HEK293 (cell line): ENCODE measurements at regions not wholly inside any gene's neighbourhood (a gene's known extent, or its start where the extent isn't known, plus 50 kb on each side); places are given as distances from the start of the nearest gene placed in this dataset.

Experiments
- CTCF ChIA-PET: fragments of 350-600 bp; formaldehyde crosslinking; extraction: SDS; loops from one replicate; lab custom pipeline; 2021; ENCODE audit warnings: antibody characterized with exemption; lab: Yijun Ruan, JAX
- POLR2A ChIA-PET: fragments of 300-600 bp; formaldehyde crosslinking; extraction: SDS; loops from one replicate; lab custom pipeline; 2020; ENCODE audit warnings: antibody characterized with exemption, inconsistent platforms; lab: Yijun Ruan, JAX
- H3K27ac ChIP-seq: fragments of 200-500 bp; sonication (Bioruptor generic); 2 replicates; pipeline ENCODE4 v1.5.1; 2014; ENCODE audit warnings: low read depth, low read length, control low read depth, inconsistent platforms; ENCODE audit errors: extremely low read depth
- H3K36me3 ChIP-seq, 2 experiments: fragments of 200-500 bp in 1 of 2; sonication (Bioruptor generic) in 1 of 2; 1 replicate in 1 of 2; 2 replicates in 1 of 2; pipeline ENCODE4 v1.5.1; 2014 to 2017; ENCODE audit warnings: inconsistent platforms in 2 of 2, low read length in 2 of 2; ENCODE audit not compliant: control insufficient read depth in 2 of 2, insufficient read depth in 1 of 2
- H3K4me1 ChIP-seq: fragments of 200-500 bp; sonication (Bioruptor generic); 2 replicates; pipeline ENCODE4 v1.5.1; 2014; ENCODE audit warnings: mild to moderate bottlenecking, low read length, inconsistent platforms; ENCODE audit not compliant: control insufficient read depth, insufficient read depth
- H3K4me3 ChIP-seq: 2 replicates; pipeline ENCODE4 v1.5.1; 2011; ENCODE audit warnings: low read depth, mild to moderate bottlenecking, control low read depth, low read length, moderate library complexity
- H3K9me3 ChIP-seq: fragments of 200-500 bp; sonication (Bioruptor generic); 2 replicates; pipeline ENCODE4 v1.5.1; 2014; ENCODE audit warnings: low read depth, low read length, inconsistent platforms; ENCODE audit not compliant: control insufficient read depth, insufficient read depth
- KLF7 ChIP-seq: fragments of 450-650 bp; formaldehyde crosslinking; IDR thresholded peaks from 2 replicates; pipeline ENCODE4 v1.5.1; 2016; ENCODE audit warnings: missing biosample characterization, missing genetic modification characterization, borderline replicate concordance
- OVOL3 ChIP-seq: fragments of 450-650 bp; formaldehyde crosslinking; IDR thresholded peaks from 2 replicates; pipeline ENCODE4 v1.5.1; 2016; ENCODE audit warnings: missing biosample characterization, missing genetic modification characterization
- ZBTB21 ChIP-seq: fragments of 450-650 bp; formaldehyde crosslinking; IDR thresholded peaks from 2 replicates; pipeline ENCODE4 v1.5.1; 2017; ENCODE audit warnings: missing biosample characterization, missing genetic modification characterization
- ZBTB26 ChIP-seq: fragments of 450-650 bp; formaldehyde crosslinking; optimal IDR thresholded peaks from 2 replicates; pipeline ENCODE3; 2016; ENCODE audit warnings: missing biosample characterization, mild to moderate bottlenecking, missing genetic modification characterization
- ZBTB44 ChIP-seq: fragments of 450-650 bp; IDR thresholded peaks from 2 replicates; pipeline ENCODE4 v1.5.1; 2018; ENCODE audit warnings: missing biosample characterization, mild to moderate bottlenecking, missing genetic modification characterization
- ZFP41 ChIP-seq: fragments of 450-650 bp; formaldehyde crosslinking; IDR thresholded peaks from 2 replicates; pipeline ENCODE4 v1.5.1; 2016; ENCODE audit warnings: missing biosample characterization, missing genetic modification characterization, borderline replicate concordance
- ZFP69B ChIP-seq: fragments of 450-650 bp; formaldehyde crosslinking; IDR thresholded peaks from 2 replicates; pipeline ENCODE4 v1.5.1; 2016; ENCODE audit warnings: missing biosample characterization, missing genetic modification characterization
- ZNF138 ChIP-seq: fragments of 450-650 bp; formaldehyde crosslinking; IDR thresholded peaks from 2 replicates; pipeline ENCODE4 v1.5.1; 2016; ENCODE audit warnings: missing biosample characterization, missing genetic modification characterization, borderline replicate concordance
- ZNF169 ChIP-seq: fragments of 450-650 bp; formaldehyde crosslinking; IDR thresholded peaks from 2 replicates; pipeline ENCODE4 v1.5.1; 2016; ENCODE audit warnings: missing biosample characterization, missing genetic modification characterization
- ZNF274 ChIP-seq, 2 experiments: fragments of 200-500 bp in 1 of 2; fragments of 450-650 bp in 1 of 2; sonication (Bioruptor generic) in 1 of 2; formaldehyde crosslinking in 1 of 2; IDR thresholded peaks; 2 replicates each; pipeline versions ENCODE4 v1.5.1 to v1.6.1; 2014 to 2016; ENCODE audit warnings: borderline replicate concordance in 1 of 2, inconsistent platforms in 1 of 2, low read length in 1 of 2, missing biosample characterization in 1 of 2, missing genetic modification characterization in 1 of 2
- ZNF530 ChIP-seq: fragments of 450-650 bp; formaldehyde crosslinking; IDR thresholded peaks from 2 replicates; pipeline ENCODE4 v1.5.1; 2016; ENCODE audit warnings: low read depth, missing biosample characterization, missing genetic modification characterization
- ZNF571 ChIP-seq: fragments of 450-650 bp; formaldehyde crosslinking; IDR thresholded peaks from 2 replicates; pipeline ENCODE4 v1.5.0; 2017; ENCODE audit warnings: missing biosample characterization, missing genetic modification characterization
- ZNF624 ChIP-seq: fragments of 450-650 bp; formaldehyde crosslinking; IDR thresholded peaks from 2 replicates; pipeline ENCODE4 v1.5.1; 2017; ENCODE audit warnings: missing biosample characterization, missing genetic modification characterization
- ZNF654 ChIP-seq: fragments of 450-650 bp; formaldehyde crosslinking; IDR thresholded peaks from 2 replicates; pipeline ENCODE4 v1.5.1; 2016; ENCODE audit warnings: low read depth, missing biosample characterization, missing genetic modification characterization
- ZNF660 ChIP-seq: fragments of 450-650 bp; IDR thresholded peaks from 2 replicates; pipeline ENCODE4 v1.5.1; 2018; ENCODE audit warnings: missing biosample characterization, mild to moderate bottlenecking, missing genetic modification characterization
- ZNF747 ChIP-seq: fragments of 450-650 bp; formaldehyde crosslinking; IDR thresholded peaks from 2 replicates; pipeline ENCODE4 v1.5.1; 2016; ENCODE audit warnings: missing biosample characterization, missing genetic modification characterization
- ZSCAN16 ChIP-seq: fragments of 450-650 bp; formaldehyde crosslinking; IDR thresholded peaks from 2 replicates; pipeline ENCODE4 v1.5.1; 2016; ENCODE audit warnings: missing biosample characterization, missing genetic modification characterization
- ZSCAN5A ChIP-seq: fragments of 450-650 bp; formaldehyde crosslinking; IDR thresholded peaks from 2 replicates; pipeline ENCODE4 v1.5.1; 2016; ENCODE audit warnings: missing biosample characterization, missing genetic modification characterization
- ZXDB ChIP-seq: fragments of 450-650 bp; formaldehyde crosslinking; IDR thresholded peaks from 2 replicates; pipeline ENCODE4 v1.5.1; 2016; ENCODE audit warnings: missing biosample characterization, missing genetic modification characterization

GRCh38 chr1:170307426-170307825 lies 161.7 kb downstream of the NTMT2 start:
- ChIA-PET CTCF (interaction anchor here (1.2 kb wide), 1 partner anchor 10 kb away, joined by 4 read pairs; no protein-coding TSS in a partner anchor), POLR2A (no interaction called here)
- H3K9me3 ChIP-seq = no peaks in the 10 kb centered on the region
- H3K4me3 ChIP-seq = no peak overlapping the region
- H3K36me3 ChIP-seq = no peaks in the 10 kb centered on the region
- TF ChIP-seq ZNF169 (no peak), ZNF654 (tag by site-specific recombination) (no peak), ZBTB26 (no peak), OVOL3 (no peak)
- H3K4me1 ChIP-seq = no peaks in the 10 kb centered on the region
- H3K27ac ChIP-seq = no peak overlapping the region

GRCh38 chr1:170309389-170310013 lies 163.7 kb downstream of the NTMT2 start:
- H3K4me1 ChIP-seq = no peaks in the 10 kb centered on the region
- TF ChIP-seq KLF7 (no peak), ZBTB44 (tag by site-specific recombination) (no peak), ZSCAN16 (tag by site-specific recombination) (no peak)
- no peaks in the 10 kb centered on the region for H3K9me3 ChIP-seq
- no peak overlapping the region for H3K27ac ChIP-seq
- H3K36me3 ChIP-seq = no peaks in the 10 kb centered on the region
- POLR2A ChIA-PET = no interaction called here
- CTCF ChIA-PET = no interaction called here
- no peak overlapping the region for H3K4me3 ChIP-seq

- Histone ChIP-seq H3K27ac (no peak overlapping the region), H3K36me3 (no peaks in the 10 kb centered on the region), H3K4me1 (no peaks in the 10 kb centered on the region), H3K9me3 (no peaks in the 10 kb centered on the region), H3K4me3 (no peak overlapping the region)
- POLR2A ChIA-PET = no interaction called here
- TF ChIP-seq ZFP41 (tag by site-specific recombination) (no peak), ZNF138 (no peak), ZBTB21 (no peak), ZSCAN5A (tag by site-specific recombination) (no peak), ZNF660 (tag by site-specific recombination) (no peak), ZNF747 (tag by site-specific recombination) (no peak), ZNF274 (IDR thresholded peaks at IDR 0.05; ENCODE audit: low read length) (no peak), ZNF274 (tag by site-specific recombination; IDR thresholded peaks at IDR 0.05; ENCODE audit: borderline replicate concordance) (no peak), ZFP69B (tag by site-specific recombination) (no peak), ZNF169 (no peak), ZNF530 (tag by site-specific recombination) (no peak), ZXDB (tag by site-specific recombination) (no peak), ZNF624 (no peak), ZNF571 (no peak)
- CTCF ChIA-PET = no interaction called here
Measured at GRCh38 chr1:170310014-170310405, 164.3 kb downstream of the NTMT2 start.
